Mucosa of descending colon (tissue), 3 donors: ENCODE measurements at regions not wholly inside any gene's neighbourhood (a gene's known extent, or its start where the extent isn't known, plus 50 kb on each side); places are given as distances from the start of the nearest gene placed in this dataset.
"Not testable (repeated sequence)": the region's sequence is repeated elsewhere in the genome, so short reads cannot be mapped to it uniquely, and the experiment has no call there.

Experiments used
- ATAC-seq: fragments of 200-7000 bp; cut with Tn5 transposase; one replicate; pipeline ENCODE4 v1.9.1; 2020; ENCODE audit warnings: mild to moderate bottlenecking, moderate library complexity
- DNase-seq, 3 donors: peaks; one replicate each; pipeline ENCODE4 v3.0.0-alpha.2; 2020
- H3K36me3 ChIP-seq: fragments of 200-600 bp; one replicate; pipeline ENCODE4 v1.8.0; 2021; ENCODE audit warnings: low read depth, mild to moderate bottlenecking
- H3K4me1 ChIP-seq: fragments of 200-600 bp; one replicate; pipeline ENCODE4 v1.8.0; 2021; ENCODE audit warnings: low read depth, mild to moderate bottlenecking
- H3K4me3 ChIP-seq: fragments of 200-600 bp; one replicate; pipeline ENCODE4 v1.8.0; 2021; ENCODE audit warnings: mild to moderate bottlenecking
- H3K9me3 ChIP-seq: fragments of 200-600 bp; one replicate; pipeline ENCODE4 v1.8.0; 2021; ENCODE audit warnings: mild to moderate bottlenecking
- intact Hi-C, 2 donors: fragments of 100-400 bp; cut with DNase I in 1 of 2; cut with micrococcal nuclease in 1 of 2; formaldehyde crosslinking; loops; one replicate each; pipeline versions ENCODE4 v1.11.0 to v1.11.1; 2022; cut with DNase I, micrococcal nuclease
- TF ChIP-seq, protein P1 (sequence below): fragments of 200-600 bp; IDR thresholded peaks from one replicate; pipeline ENCODE4 v1.8.0; 2022; ENCODE audit warnings: antibody characterized with exemption, mild to moderate bottlenecking
- donor health status: DM: no; HTN: no; CAD: no; lungs with moderate emphysema.
- donor health status: DM: no; HTN: no; CAD: no.
- donor health status: DM: no; HTN: yes; CAD: no.

DNA sequence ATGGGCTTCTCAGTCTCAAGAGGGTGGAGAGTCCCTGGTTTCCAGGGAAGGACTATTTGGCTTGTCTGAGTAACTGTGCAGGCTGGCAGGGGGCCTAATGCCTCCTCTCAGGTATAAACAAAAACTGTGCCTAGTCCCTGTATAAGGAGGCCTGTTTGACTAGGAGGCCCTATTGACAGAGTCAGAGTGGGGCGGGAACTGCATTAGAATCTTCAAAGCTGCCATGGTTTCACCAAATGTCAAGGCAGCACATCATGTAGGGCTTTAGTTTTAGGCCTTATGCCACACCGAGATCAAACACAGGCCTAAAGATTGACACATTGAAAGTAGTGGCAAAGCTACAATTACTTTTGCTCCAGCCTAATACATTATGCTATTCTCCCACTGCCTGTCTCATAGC lies 611.5 kb upstream of the B3GAT1 start:
- ATAC-seq (no peak), DNase-seq (no peak)
- H3K4me1 ChIP-seq: no peaks in the 10 kb centered on the region
- TF ChIP-seq, protein P1, sequence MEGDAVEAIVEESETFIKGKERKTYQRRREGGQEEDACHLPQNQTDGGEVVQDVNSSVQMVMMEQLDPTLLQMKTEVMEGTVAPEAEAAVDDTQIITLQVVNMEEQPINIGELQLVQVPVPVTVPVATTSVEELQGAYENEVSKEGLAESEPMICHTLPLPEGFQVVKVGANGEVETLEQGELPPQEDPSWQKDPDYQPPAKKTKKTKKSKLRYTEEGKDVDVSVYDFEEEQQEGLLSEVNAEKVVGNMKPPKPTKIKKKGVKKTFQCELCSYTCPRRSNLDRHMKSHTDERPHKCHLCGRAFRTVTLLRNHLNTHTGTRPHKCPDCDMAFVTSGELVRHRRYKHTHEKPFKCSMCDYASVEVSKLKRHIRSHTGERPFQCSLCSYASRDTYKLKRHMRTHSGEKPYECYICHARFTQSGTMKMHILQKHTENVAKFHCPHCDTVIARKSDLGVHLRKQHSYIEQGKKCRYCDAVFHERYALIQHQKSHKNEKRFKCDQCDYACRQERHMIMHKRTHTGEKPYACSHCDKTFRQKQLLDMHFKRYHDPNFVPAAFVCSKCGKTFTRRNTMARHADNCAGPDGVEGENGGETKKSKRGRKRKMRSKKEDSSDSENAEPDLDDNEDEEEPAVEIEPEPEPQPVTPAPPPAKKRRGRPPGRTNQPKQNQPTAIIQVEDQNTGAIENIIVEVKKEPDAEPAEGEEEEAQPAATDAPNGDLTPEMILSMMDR: no peak
- H3K4me3 ChIP-seq: no peak overlapping the region
- H3K36me3 ChIP-seq: no peaks in the 10 kb centered on the region
- no peaks in the 10 kb centered on the region for H3K9me3 ChIP-seq
- intact Hi-C loops: no loop called here

DNA sequence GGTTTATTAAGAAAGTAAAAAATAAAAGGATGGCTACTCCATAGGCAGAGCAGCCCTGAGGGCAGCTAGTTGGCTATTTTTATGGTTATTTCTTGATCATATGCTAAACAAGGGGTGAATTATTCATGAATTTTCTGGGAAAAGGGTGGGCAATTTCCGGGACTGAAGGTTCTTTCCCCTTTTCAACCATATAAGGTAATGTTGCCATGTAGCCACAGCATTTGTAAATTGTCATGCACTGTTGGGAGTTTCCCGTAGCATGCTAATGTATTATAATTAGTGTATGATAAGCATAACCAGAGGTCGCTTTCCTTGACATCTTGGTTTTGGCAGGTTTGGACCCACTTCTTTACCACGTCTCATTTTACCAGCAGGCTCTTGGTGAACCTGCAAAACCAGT lies 610.4 kb upstream of the B3GAT1 start:
- TF ChIP-seq, protein P1: no peak
- ATAC-seq: no peak
- DNase-seq: no peak
- intact Hi-C loops: no loop called here
- no peaks in the 10 kb centered on the region for H3K36me3 ChIP-seq
- H3K9me3 ChIP-seq: no peaks in the 10 kb centered on the region
- no peaks in the 10 kb centered on the region for H3K4me1 ChIP-seq
- no peak overlapping the region for H3K4me3 ChIP-seq

DNA sequence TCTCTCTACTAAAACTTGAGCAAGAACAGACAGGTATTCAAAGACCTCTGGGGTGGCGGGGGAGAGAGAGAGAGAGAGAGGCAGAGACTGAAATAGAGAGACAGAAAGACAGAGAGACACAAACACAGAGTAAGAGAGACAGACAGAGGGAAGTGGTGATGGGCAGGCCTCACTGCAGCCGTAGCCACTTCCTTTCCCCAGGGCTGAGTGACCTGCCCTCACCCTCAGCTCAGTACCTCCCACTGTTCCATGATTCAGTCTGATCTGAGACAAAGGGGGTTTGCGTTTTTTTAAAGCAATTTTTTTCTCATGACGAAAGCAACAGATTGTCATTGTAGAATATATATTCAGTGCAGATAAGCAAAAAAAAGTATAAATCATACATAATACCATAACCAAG lies 607.9 kb upstream of the B3GAT1 start:
- DNase-seq (no peak), ATAC-seq (no peak)
- Histone ChIP-seq H3K36me3 (no peaks in the 10 kb centered on the region), H3K4me3 (no peak overlapping the region), H3K9me3 (no peaks in the 10 kb centered on the region), H3K4me1 (no peaks in the 10 kb centered on the region)
- intact Hi-C loops: no loop called here
- TF ChIP-seq, protein P1: no peak

DNA sequence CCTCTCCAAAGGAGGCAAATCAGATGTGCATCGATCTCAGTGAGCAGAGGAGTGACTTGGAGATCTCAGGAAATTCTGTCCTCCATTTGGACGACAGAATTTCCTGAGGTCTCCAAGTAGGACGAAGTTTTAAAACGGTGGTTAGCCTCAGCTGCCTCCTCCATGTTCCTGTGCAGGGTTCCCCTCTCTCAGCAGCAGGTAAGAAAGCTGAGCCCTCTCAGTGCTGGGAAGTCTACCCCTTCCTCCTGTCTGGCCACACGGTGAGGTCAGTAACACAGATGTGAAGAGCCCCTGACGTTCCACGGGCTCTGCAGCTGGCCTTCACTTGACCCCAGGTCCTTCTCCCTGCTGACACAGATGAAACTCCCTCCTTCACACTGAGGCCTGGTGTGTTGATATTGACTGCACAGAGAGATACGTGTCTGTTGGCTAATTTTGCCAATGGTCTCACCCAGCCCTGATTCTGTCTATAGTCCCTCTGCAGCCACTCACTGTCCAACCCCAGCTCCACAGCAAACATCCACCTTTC lies 607.4 kb upstream of the B3GAT1 start:
- H3K4me3 ChIP-seq: no peak overlapping the region
- no peaks in the 10 kb centered on the region for H3K36me3 ChIP-seq
- intact Hi-C loops: no loop called here
- TF ChIP-seq, protein P1: no peak
- no peaks in the 10 kb centered on the region for H3K9me3 ChIP-seq
- no peaks in the 10 kb centered on the region for H3K4me1 ChIP-seq
- ATAC-seq: no peak
- DNase-seq: no peak

DNA sequence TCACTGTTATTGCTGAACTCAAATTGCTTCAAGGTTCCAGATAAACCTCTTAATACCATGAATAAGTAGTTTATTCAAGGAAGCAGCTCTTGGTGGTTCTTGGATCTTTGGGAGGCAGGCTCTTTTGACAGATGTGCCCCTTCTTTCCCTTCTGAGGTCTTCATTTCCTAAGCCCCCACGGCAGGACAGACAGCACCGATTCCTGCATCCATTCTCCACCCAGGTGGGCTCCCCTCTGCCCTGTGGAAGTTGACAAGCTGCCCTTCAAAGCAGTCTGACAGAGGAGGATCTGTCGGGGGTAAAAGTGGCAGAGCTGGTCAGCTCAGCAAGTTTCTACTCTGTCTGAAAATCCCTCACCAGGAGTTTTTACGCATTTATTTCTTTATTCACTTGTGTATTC lies 605.3 kb upstream of the B3GAT1 start:
- Histone ChIP-seq H3K4me3 (no peak overlapping the region), H3K4me1 (no peaks in the 10 kb centered on the region), H3K9me3 (no peaks in the 10 kb centered on the region), H3K36me3 (no peaks in the 10 kb centered on the region)
- intact Hi-C loops: no loop called here
- DNase-seq: no peak
- no peak for ATAC-seq
- TF ChIP-seq, protein P1: no peak

DNA sequence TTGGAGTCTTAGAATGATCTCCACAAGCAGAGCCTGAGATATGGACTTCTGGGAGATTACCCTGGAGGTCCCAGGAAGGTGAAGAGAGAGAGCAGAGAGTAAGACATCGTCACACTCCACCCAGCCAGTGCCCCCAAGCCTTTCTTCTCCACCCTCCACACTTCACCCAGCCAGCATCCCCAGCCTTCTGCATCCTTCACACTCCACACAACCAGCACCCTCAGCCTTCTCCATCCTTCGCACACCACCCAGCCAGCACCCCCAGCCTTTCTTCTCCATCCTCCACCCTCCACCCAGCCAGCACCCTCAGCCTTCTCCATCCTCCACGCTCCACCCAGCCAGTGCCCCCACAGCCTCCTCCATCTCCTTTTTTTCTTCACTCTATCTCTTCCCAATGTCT lies 603.9 kb upstream of the B3GAT1 start:
- DNase-seq (no peak), ATAC-seq (no peak)
- H3K4me3 ChIP-seq: no peak overlapping the region
- intact Hi-C loops: no loop called here
- TF ChIP-seq, protein P1: no peak
- H3K9me3 ChIP-seq: no peaks in the 10 kb centered on the region
- no peaks in the 10 kb centered on the region for H3K36me3 ChIP-seq
- H3K4me1 ChIP-seq: no peaks in the 10 kb centered on the region

DNA sequence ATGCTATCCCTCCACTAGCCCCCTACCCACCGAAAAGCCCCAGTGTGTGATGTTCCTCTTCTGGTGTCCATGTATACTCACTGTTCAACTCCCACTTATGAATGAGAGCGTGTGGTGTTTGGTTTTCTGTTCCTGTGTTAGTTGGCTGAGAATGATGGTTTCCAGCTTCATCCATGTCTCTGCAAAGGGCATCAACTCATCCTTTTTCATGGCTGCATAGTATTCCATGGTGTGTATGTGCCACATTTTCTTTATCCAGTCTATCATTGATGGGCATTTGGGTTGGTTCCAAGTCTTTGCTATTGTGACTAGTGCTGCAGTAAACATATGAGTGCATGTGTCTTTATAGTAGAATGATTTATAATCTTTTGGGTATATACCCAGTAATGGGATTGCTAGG lies 599.3 kb upstream of the B3GAT1 start:
- H3K4me1 ChIP-seq, H3K9me3 ChIP-seq, H3K36me3 ChIP-seq, ATAC-seq, H3K4me3 ChIP-seq, intact Hi-C loops, DNase-seq: not testable (repeated sequence)
